ENCODE measurements at regions not wholly inside any gene's neighbourhood (a gene's known extent, or its start where the extent isn't known, plus 50 kb on each side); places are given as distances from the start of the nearest gene placed in this dataset.

- intact Hi-C loops (cut with DNase I; ENCODE audit: low total_unique reads) (no loop called here), in situ Hi-C loops (cut with MboI; ENCODE audit: low pct_ligation_motif_present in 1 of 4, low pct_unique_long_range_greater_than_20kb in 1 of 4, low sequenced_read_pairs in 3 of 4) (no loop called here)
- no peak for TF ChIP-seq POLR2A (IDR thresholded peaks at IDR 0.05)
- no peak for TF ChIP-seq EP300 (IDR thresholded peaks at IDR 0.05; ENCODE audit: low read depth)
- TF ChIP-seq, protein P1, sequence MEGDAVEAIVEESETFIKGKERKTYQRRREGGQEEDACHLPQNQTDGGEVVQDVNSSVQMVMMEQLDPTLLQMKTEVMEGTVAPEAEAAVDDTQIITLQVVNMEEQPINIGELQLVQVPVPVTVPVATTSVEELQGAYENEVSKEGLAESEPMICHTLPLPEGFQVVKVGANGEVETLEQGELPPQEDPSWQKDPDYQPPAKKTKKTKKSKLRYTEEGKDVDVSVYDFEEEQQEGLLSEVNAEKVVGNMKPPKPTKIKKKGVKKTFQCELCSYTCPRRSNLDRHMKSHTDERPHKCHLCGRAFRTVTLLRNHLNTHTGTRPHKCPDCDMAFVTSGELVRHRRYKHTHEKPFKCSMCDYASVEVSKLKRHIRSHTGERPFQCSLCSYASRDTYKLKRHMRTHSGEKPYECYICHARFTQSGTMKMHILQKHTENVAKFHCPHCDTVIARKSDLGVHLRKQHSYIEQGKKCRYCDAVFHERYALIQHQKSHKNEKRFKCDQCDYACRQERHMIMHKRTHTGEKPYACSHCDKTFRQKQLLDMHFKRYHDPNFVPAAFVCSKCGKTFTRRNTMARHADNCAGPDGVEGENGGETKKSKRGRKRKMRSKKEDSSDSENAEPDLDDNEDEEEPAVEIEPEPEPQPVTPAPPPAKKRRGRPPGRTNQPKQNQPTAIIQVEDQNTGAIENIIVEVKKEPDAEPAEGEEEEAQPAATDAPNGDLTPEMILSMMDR (IDR thresholded peaks at IDR 0.05): no peak
- TF ChIP-seq POLR2AphosphoS5 (IDR thresholded peaks at IDR 0.05): no peak
- DNase-seq: no peak
- 70 to 87% methylated on average over 2 of the region's 2 CpGs for WGBS, 2 donors (ENCODE audit: low coverage in 1 of 2)
- Histone ChIP-seq H3K36me3 (no peaks in the 10 kb centered on the region), H3K4me3 (no peak overlapping the region), H3K9me3 (no peaks in the 10 kb centered on the region), H3K27me3 (no peaks in the 10 kb centered on the region), H3K27ac (no peak overlapping the region), H3K4me1 (no peaks in the 10 kb centered on the region)
Measured at GRCh38 chr1:83083589-83084224, 915.2 kb downstream of the TTLL7 start.

DNA sequence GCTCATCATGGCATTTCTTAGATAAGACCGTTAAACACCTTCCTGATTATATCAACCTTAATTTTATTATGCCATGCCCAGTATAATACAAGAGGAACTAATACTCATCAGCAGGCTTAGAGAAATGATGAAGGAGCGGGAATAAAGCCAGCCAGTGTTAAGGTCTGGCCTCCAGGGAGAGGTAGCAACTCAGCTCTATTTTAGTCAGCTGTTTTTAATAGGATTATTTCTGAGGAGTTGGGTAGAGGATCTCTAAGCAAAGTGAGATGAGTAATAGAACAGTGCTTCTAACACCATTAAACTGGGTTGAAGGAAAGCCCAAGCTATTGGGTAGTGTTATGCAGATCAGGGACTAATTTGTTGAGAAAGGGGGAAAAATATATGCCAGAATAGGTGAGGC lies 921.5 kb downstream of the TTLL7 start:
- Histone ChIP-seq H3K27me3 (no peaks in the 10 kb centered on the region), H3K36me3 (no peaks in the 10 kb centered on the region), H3K9me3 (no peaks in the 10 kb centered on the region), H3K4me3 (no peak overlapping the region), H3K27ac (no peak overlapping the region), H3K4me1 (no peaks in the 10 kb centered on the region)
- in situ Hi-C loops (cut with MboI; ENCODE audit: low pct_ligation_motif_present in 1 of 4, low pct_unique_long_range_greater_than_20kb in 1 of 4, low sequenced_read_pairs in 3 of 4): no loop called here
- intact Hi-C loops (cut with DNase I; ENCODE audit: low total_unique reads): no loop called here
- TF ChIP-seq POLR2A (IDR thresholded peaks at IDR 0.05) (no peak), POLR2AphosphoS5 (IDR thresholded peaks at IDR 0.05) (no peak), EP300 (IDR thresholded peaks at IDR 0.05; ENCODE audit: low read depth) (no peak)
- TF ChIP-seq, protein P1 (IDR thresholded peaks at IDR 0.05): no peak
- WGBS, 2 donors (ENCODE audit: low coverage in 1 of 2): 75 to 78% methylated on average over 2 of the region's 2 CpGs
- no peak for DNase-seq

DNA sequence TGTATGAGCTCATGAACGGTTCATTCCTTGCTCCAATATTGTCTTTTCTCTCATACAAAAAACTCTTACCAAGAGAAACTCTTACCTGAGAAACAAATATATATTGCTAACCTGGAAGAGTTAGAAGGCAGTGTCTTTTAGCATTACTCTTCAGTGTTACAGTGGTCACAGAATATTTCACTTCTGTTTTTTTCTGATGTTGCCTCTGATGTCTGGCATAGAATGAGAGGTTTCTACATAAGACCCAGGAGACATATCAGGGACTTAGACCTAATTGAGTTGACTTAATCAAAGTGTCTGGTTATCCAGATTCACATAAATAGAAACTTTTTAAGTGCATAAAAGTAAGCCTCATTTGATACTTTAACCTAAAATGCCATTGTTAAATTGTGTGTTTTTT lies 923.8 kb downstream of the TTLL7 start:
- Histone ChIP-seq H3K4me3 (no peak overlapping the region), H3K27ac (no peak overlapping the region), H3K4me1 (no peaks in the 10 kb centered on the region), H3K36me3 (no peaks in the 10 kb centered on the region), H3K27me3 (no peaks in the 10 kb centered on the region), H3K9me3 (no peaks in the 10 kb centered on the region)
- WGBS, 2 donors (ENCODE audit: low coverage in 1 of 2): 83 to 89% methylated on average over 1 of the region's 1 CpG
- TF ChIP-seq POLR2AphosphoS5 (IDR thresholded peaks at IDR 0.05) (no peak), EP300 (IDR thresholded peaks at IDR 0.05; ENCODE audit: low read depth) (no peak)
- in situ Hi-C loops (cut with MboI; ENCODE audit: low pct_ligation_motif_present in 1 of 4, low pct_unique_long_range_greater_than_20kb in 1 of 4, low sequenced_read_pairs in 3 of 4): no loop called here
- intact Hi-C loops (cut with DNase I; ENCODE audit: low total_unique reads): no loop called here
- DNase-seq: no peak

DNA sequence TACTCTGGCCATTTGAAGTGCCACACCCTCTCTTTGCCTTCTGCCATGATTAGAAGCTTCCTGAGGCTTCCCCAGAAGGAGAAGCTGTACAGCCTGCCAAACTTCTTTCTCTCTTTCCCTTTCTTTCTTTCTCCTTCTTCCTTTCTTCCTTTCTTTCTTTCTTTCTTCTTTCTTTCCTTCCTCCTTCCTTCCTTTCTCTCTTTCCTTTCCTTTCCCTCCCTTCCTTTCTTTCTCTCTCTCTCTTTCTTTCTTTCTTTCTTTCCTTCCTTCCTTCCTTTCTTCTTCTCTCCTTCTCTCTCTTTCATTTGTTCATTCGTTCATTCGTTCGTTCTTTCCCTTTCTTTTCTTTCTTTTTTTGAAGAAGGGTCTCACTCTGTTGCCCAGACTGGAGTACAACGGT lies 931.0 kb downstream of the TTLL7 start:
- DNase-seq: no peak
- H3K4me1 ChIP-seq: no peaks in the 10 kb centered on the region
- TF ChIP-seq POLR2A (IDR thresholded peaks at IDR 0.05) (no peak), POLR2AphosphoS5 (IDR thresholded peaks at IDR 0.05) (no peak), EP300 (IDR thresholded peaks at IDR 0.05; ENCODE audit: low read depth) (no peak)
- TF ChIP-seq, protein P1 (IDR thresholded peaks at IDR 0.05): no peak
- no peaks in the 10 kb centered on the region for H3K27me3 ChIP-seq
- intact Hi-C loops (cut with DNase I; ENCODE audit: low total_unique reads): no loop called here
- no peaks in the 10 kb centered on the region for H3K9me3 ChIP-seq
- H3K36me3 ChIP-seq: no peaks in the 10 kb centered on the region
- no peak overlapping the region for H3K27ac ChIP-seq
- 70 to 73% methylated on average over 4 of the region's 4 CpGs for WGBS, 2 donors (ENCODE audit: low coverage in 1 of 2)
- no peak overlapping the region for H3K4me3 ChIP-seq
- in situ Hi-C loops (cut with MboI; ENCODE audit: low pct_ligation_motif_present in 1 of 4, low pct_unique_long_range_greater_than_20kb in 1 of 4, low sequenced_read_pairs in 3 of 4): no loop called here
